ENCODE measurements at regions not wholly inside any gene's neighbourhood (a gene's known extent, or its start where the extent isn't known, plus 50 kb on each side); places are given as distances from the start of the nearest gene placed in this dataset.

DNA sequence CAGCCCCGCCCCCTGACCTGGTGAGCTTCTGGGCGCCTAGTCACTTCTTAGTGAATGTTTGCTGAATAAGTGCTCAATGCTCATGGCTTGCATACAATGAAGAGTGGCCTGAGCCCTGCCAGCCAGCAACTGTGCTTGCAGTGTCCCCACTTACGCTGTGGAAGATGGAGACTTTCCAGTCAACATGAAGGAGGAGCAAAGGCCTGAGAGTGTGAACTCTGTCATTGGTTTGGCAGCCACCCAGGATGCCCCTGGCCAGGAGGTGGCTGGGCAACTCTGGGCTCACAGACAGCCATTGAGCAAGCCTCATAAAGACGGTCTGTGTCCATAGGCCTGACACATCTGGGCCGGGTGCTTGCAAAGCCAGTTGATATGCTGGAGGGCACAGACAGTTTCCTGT is 72.1 kb upstream of the MAMLD1 start:
- peak in 55 of 58 donors; percentile 1 to 91 (median 60) for DNase-seq

DNA sequence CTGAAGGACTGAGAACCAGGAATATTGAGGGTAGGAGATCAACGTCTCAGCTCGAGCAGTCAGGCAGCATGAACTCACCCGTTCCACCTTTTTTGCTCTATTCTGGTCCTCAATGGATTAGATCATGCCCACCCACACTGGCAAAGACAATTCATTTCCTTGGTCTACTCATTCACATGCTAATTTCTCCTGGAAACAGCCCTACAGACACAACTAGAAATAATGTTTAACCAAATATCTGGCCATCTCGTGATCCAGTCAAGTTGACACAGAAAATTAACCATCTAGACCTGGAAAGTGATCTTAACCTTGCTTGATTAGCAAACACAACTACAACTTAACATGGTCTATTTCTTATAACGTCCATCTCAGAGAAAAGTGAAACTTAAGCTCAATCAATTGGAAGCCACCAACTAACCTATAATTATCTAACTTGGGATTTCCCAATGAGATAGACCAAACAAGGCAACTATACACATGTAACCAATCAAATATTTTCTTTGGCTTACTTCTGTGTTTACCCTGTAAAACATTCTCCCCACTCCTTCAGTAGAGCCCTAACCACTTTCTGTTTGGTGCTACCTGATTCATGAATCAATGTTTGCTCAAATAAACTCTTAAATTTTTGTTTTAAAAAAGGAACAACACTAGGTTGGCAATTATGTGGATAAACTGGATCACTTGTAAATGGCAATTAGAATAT is 69.7 kb upstream of the MAMLD1 start:
- DNase-seq, result no peak

DNA sequence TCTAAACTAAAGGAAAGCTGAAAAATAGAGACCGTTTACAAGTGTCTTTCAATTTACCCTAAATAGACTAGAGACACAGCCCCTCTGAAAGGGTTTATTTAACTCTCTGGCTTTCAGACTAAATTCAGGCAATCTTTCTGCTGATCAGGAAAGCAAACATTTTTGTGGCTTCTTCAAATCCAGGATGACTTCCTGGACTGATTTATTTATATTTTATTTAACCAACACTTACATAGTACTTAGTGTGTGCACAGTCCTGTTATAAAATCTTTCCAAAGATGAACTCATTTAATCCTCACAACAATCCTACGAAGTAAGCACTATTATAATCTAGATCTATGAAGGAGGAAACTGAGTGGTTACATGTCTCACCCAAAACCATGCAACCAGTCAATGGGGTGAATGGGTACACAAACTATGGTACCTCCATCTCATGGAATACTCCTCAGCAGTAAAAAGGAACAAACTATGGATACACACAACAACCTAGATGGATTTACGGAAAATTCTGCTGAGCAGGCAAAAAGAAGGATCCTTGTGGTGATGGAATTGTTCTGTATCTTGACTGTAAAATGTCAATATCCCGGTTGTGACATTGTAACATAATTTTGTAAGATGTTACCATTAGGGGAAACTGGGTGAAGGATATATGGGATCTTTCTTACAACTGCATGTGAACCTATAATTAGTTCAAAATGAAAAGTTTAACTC is 64.1 kb upstream of the MAMLD1 start:
- DNase-seq, result no peak

DNA sequence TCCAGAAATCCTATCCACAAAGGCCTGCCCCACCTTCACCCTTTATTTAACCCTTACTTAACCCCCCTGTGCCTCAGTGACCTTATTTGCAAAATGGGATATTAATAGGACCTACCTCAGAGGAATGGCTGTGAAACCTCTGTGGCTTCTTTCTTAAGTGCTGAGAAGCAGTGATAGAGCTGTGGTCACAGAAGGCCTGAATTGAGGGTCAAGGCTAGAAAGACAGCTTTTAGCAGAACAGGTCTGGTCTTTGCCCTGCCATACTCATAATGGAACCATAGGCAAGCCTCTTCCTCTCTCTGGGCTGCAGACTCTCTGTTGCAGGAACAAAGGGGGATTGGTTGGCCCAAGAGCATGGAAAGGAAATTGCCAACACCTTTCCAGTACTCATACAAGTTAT is 63.5 kb upstream of the MAMLD1 start:
- no peak for DNase-seq

DNA sequence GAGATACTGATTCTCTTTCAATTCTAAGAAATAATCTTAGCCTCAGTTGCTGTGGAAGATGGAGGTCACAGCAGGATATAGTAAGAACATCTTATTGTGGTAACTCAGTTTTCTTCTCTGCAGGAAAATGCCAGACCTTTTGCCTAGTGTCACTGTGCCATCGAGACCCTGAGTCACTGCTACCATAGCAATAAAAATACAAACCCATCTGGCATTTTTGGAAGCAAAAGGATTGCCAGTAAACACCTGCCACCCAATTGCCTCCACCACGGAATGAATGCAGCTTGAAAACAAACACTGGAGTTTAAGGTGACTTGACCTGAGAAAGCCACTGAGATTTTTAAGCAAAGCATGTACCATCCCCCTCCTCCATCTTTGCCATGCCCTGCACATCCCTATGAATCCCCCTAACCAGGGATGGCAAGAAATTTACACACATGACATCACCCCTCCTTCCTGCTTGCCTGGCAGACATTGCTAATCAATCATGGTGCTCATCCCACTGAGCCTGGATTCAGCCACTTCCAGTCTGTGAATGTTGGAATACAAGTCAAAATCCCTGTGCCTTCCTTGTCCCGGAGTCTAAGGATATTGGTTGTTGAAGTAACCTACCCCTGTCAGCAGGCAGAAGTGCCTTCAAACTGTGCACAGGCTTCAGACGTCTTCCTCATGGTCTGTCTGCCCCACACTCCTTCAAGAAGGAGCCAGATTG is 59.6 kb upstream of the MAMLD1 start:
- DNase-seq, result no peak

DNA sequence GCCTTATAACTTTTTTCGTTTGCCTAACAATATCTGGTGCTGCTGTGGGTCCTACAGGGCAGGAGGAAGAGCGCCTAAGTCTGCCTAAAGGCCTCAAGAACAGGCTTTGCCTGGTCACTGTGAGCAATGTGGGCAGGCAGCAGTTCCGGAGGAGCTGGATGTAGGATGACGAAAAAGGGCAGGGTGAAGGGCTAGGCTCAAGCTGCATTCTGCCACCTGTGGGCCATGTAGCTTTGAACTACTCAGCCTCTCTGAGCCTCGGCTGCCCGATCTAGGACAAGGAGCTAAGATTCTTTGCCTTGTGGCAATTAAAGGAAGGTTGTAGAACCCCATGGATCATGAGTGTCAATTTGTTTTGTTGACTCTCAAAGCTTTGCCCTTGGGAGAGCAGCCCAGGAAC is 57.1 kb upstream of the MAMLD1 start:
- DNase-seq, result no peak

DNA sequence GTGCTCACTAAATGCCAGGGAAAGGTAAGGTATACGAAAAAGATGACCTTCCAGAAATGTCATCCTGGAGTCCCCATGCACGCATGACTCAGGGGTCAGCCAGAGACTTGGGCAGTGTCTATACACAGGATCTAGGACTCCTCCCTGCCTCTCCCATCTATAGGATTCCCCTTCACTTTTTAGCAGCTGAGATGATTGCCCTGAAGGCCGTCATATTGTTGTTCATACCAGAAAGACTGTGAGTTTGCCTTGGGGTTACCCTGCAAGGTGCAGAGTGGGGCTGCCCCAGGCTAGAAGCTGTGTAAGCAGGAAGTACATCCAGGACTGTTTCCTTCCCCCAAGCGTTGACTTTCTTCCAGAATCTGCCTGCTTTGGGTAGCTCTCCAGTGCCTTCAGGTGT is 55.1 kb upstream of the MAMLD1 start:
- DNase-seq, result no peak

DNA sequence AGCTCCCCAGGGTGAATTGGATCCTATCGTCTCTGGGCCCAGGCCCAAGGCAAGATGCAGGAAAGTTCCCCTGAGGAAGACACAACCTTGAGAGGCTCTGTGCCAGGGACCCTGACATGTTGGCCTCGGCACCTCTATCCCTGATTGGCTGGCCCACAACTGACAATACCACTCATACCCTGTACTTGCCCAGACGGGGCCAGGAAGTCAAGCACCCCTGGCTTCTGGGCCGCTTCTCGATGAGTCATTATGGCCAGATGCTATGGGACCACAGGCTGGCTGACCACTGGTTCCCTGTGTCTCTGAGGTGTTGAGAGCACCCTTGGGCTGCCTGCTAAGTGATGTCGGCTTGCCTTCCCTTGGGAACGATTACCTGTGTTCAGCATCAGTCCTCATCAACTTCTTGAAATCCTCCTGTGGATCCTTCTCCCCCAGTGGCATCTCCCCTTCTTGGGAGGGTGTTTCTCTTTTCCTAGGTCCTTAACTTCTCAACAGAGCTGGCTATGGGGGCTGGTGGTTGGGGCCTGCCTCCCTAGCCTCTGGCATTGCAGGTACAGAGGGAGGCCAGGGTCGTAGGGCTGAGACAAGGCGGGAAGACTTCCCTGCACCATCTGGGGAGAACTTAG is 54.5 kb upstream of the MAMLD1 start:
- DNase-seq, result no peak

DNA sequence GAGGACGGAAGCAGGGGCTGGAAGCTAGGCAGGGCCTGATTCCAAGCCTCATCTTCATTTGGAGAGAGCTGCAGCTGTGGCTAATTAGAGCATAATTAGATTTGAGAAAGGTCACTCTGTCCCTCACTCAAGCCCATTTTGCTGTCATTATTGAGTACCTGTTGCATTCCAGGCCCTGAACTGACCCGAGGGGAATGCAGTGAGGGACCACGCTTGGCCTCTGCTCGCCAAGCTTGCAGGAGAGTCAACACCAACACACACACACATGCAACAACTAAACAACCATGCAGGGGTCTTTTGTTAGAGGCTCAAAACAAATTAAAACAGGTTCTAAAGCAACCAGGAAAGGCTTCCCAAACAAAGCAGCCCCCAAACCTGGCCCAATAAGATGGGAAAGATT is 52.7 kb upstream of the MAMLD1 start:
- no peak for DNase-seq

DNA sequence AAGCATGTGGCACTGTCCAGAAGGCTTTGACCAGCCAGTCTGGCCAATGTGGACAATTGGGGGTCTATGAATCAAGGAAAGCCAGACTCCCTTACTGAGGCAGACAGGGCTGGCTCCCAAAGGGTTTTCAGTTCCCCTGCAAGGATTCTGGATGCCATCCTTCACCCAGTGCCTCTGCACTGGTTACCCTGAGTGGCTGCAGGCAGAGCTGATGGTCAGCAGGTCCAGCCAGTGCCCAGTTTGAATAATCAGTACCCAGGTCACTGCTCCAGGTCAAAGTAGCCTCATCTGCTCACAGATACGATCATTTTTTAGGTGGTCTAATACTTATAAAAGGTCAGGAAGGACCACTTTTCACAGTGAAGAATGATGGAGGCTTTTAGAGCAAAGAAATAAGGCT is 52.2 kb upstream of the MAMLD1 start:
- DNase-seq, result no peak

DNA sequence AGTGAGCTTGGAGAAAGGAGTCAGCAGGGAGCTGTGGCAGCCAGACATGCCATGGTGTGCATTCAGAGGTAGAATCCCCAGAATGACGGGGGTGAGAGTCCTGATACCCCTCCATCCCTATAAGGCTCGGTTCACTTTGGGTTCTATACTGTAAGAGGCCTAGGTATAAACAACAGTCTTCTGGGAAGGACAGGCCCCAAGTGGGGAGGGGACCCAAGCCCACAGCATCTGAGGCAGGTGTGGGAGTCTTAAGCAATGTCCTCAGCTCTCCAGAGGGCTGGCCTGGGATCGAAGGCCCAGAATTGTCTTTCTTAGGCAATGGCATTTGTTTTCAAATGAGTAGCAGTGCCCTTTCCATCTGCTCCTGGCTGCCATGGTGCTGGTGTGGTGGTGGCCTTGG is 50.2 kb upstream of the MAMLD1 start:
- DNase-seq, result no peak
